ENCODE measurements at regions not wholly inside any gene's neighbourhood (a gene's known extent, or its start where the extent isn't known, plus 50 kb on each side); places are given as distances from the start of the nearest gene placed in this dataset.

DNA sequence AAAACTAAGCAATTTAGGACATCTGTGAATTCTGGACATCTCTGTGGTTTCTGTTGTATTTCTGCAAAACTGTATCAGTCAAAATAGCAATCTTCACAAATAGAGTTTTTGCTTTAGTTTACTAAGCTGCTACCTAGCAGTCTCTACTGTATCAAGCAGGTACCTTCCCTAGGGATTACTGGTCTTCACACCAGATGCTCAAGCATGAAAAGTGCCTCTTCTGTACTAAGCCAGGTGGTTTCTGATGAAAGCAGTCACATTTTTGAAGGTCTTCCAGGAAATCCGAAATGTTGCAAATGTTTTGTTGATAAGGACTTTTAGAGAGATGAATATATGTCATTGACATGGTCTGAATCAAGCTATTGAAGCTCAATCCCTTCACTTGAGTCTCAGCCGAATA lies 540.0 kb downstream of the KCTD16 start:
- Histone ChIP-seq H3K27ac (ENCODE audit: low read length) (no peak overlapping the region), H3K27me3 (ENCODE audit: control insufficient read depth, insufficient read depth, low read length) (no peaks in the 10 kb centered on the region), H3K4me3 (ENCODE audit: low read depth in 2 of 2, low read length in 2 of 2) (no peak overlapping the region), H3K4me1 (ENCODE audit: control insufficient read depth, insufficient read depth, low read length) (no peaks in the 10 kb centered on the region), H3K9me3 (ENCODE audit: control insufficient read depth, insufficient read depth, low read depth, low read length) (peaks cover 4% of the 10 kb centered on the region; the same call in 1 of the 2 replicates), H3K36me3 (ENCODE audit: control insufficient read depth, insufficient read depth, low read length) (no peaks in the 10 kb centered on the region)
- ATAC-seq = no peak
- BruUV-seq (replicated peaks) = no TSS peak
- in situ Hi-C loops (cut with HindIII; ENCODE audit: low pct_unique_long_range_greater_than_20kb, low sequenced_read_pairs) (no loop called here), intact Hi-C loops (cut with micrococcal nuclease; ENCODE audit: unreplicated experiment) (no loop called here)
- TF ChIP-seq, protein P1, sequence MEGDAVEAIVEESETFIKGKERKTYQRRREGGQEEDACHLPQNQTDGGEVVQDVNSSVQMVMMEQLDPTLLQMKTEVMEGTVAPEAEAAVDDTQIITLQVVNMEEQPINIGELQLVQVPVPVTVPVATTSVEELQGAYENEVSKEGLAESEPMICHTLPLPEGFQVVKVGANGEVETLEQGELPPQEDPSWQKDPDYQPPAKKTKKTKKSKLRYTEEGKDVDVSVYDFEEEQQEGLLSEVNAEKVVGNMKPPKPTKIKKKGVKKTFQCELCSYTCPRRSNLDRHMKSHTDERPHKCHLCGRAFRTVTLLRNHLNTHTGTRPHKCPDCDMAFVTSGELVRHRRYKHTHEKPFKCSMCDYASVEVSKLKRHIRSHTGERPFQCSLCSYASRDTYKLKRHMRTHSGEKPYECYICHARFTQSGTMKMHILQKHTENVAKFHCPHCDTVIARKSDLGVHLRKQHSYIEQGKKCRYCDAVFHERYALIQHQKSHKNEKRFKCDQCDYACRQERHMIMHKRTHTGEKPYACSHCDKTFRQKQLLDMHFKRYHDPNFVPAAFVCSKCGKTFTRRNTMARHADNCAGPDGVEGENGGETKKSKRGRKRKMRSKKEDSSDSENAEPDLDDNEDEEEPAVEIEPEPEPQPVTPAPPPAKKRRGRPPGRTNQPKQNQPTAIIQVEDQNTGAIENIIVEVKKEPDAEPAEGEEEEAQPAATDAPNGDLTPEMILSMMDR (IDR thresholded peaks at IDR 0.05) = no peak
- TF ChIP-seq SIN3A (IDR thresholded peaks at IDR 0.05; ENCODE audit: borderline replicate concordance, insufficient read depth, low read depth, low read length) (no peak), POLR2AphosphoS5 (IDR thresholded peaks at IDR 0.05; ENCODE audit: low read depth, low read length) (no peak), TCF7L2 (IDR thresholded peaks at IDR 0.05; ENCODE audit: low read depth, low read length) (no peak)
- TF ChIP-seq, protein P2, sequence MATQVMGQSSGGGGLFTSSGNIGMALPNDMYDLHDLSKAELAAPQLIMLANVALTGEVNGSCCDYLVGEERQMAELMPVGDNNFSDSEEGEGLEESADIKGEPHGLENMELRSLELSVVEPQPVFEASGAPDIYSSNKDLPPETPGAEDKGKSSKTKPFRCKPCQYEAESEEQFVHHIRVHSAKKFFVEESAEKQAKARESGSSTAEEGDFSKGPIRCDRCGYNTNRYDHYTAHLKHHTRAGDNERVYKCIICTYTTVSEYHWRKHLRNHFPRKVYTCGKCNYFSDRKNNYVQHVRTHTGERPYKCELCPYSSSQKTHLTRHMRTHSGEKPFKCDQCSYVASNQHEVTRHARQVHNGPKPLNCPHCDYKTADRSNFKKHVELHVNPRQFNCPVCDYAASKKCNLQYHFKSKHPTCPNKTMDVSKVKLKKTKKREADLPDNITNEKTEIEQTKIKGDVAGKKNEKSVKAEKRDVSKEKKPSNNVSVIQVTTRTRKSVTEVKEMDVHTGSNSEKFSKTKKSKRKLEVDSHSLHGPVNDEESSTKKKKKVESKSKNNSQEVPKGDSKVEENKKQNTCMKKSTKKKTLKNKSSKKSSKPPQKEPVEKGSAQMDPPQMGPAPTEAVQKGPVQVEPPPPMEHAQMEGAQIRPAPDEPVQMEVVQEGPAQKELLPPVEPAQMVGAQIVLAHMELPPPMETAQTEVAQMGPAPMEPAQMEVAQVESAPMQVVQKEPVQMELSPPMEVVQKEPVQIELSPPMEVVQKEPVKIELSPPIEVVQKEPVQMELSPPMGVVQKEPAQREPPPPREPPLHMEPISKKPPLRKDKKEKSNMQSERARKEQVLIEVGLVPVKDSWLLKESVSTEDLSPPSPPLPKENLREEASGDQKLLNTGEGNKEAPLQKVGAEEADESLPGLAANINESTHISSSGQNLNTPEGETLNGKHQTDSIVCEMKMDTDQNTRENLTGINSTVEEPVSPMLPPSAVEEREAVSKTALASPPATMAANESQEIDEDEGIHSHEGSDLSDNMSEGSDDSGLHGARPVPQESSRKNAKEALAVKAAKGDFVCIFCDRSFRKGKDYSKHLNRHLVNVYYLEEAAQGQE (IDR thresholded peaks at IDR 0.05; ENCODE audit: insufficient read depth in 1 of 2, low read depth in 2 of 2, low read length in 1 of 2) = no peak
- POLR2A ChIA-PET = no interaction called here
- CTCF ChIA-PET = no interaction called here
- no peak for DNase-seq (ENCODE audit: low read depth, low spot score)

DNA sequence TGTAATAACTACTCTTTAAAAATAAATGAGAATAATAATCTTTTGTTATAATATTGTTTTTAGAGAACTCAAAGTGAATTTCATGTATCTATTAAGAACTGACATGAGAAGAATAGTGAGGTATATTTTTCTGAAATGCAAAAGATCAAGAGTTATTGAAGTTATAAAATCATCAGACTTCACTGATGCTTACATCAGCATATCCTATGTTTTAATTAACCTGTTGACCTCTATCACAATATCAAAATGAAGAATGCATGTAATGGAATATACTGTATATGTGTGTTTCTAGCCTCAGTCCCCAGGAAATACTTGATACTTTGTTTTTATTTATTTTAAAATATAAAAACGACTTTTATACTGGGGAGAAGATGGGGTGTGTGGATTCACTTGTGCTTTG lies 533.1 kb downstream of the KCTD16 start:
- intact Hi-C loops (cut with micrococcal nuclease; ENCODE audit: unreplicated experiment) = no loop called here

More for the DNA sequence above, 533.1 kb downstream of the KCTD16 start:
- Histone ChIP-seq H3K4me1 (ENCODE audit: control insufficient read depth, insufficient read depth, low read length) (no peaks in the 10 kb centered on the region), H3K36me3 (ENCODE audit: control insufficient read depth, insufficient read depth, low read length) (no peaks in the 10 kb centered on the region), H3K27me3 (ENCODE audit: control insufficient read depth, insufficient read depth, low read length) (no peaks in the 10 kb centered on the region), H3K27ac (ENCODE audit: low read length) (no peak overlapping the region), H3K9me3 (ENCODE audit: control insufficient read depth, insufficient read depth, low read depth, low read length) (peaks cover 8% of the 10 kb centered on the region; the same call in 1 of the 2 replicates), H3K4me3 (ENCODE audit: low read depth in 2 of 2, low read length in 2 of 2) (no peak overlapping the region)
- DNase-seq (ENCODE audit: low read depth, low spot score) (no peak), ATAC-seq (no peak)
- ChIA-PET CTCF (no interaction called here), POLR2A (no interaction called here)
- TF ChIP-seq POLR2AphosphoS5 (IDR thresholded peaks at IDR 0.05; ENCODE audit: low read depth, low read length) (no peak), TCF7L2 (IDR thresholded peaks at IDR 0.05; ENCODE audit: low read depth, low read length) (no peak), SIN3A (IDR thresholded peaks at IDR 0.05; ENCODE audit: borderline replicate concordance, insufficient read depth, low read depth, low read length) (no peak)
- TF ChIP-seq, protein P1 (IDR thresholded peaks at IDR 0.05) = no peak
- TF ChIP-seq, protein P2 (IDR thresholded peaks at IDR 0.05; ENCODE audit: insufficient read depth in 1 of 2, low read depth in 2 of 2, low read length in 1 of 2) = no peak
- in situ Hi-C loops (cut with HindIII; ENCODE audit: low pct_unique_long_range_greater_than_20kb, low sequenced_read_pairs) = no loop called here
- BruUV-seq (replicated peaks) = no TSS peak
